Dermis microvascular lymphatic vessel endothelial cell (primary cell): ENCODE measurements at regions not wholly inside any gene's neighbourhood (a gene's known extent, or its start where the extent isn't known, plus 50 kb on each side); places are given as distances from the start of the nearest gene placed in this dataset.

Source experiments
- DNase-seq, 2 donors: peaks; one replicate each; pipeline versions ENCODE4 v3.0.0 to v3.0.0-alpha.2; 2010; ENCODE audit warnings: low read depth in 2 of 2

DNA sequence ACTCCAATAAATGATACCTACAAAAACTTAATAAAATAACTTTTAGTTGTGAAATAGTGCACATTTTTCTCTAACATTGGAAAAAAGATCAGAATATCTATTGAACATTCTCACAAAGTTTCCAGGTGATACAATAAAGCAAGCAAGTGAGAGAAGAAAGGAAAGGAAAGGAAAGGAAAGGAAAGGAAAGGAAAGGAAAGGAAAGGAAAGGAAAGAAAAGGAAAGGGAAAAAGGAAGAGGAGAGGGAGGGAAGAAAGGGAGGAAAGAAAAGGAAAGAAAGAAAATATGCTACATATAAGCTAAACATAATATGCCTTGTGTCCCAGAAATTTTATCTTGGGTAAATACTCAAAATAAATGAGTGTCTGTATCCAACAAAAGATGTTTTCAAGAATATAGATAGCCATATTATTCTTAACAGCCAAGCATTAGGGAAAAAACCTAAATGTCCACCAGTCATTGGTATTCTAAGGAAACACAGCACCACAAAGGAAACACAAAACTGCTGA lies 510.2 kb upstream of the ZWINT start:
- DNase-seq: no peak

DNA sequence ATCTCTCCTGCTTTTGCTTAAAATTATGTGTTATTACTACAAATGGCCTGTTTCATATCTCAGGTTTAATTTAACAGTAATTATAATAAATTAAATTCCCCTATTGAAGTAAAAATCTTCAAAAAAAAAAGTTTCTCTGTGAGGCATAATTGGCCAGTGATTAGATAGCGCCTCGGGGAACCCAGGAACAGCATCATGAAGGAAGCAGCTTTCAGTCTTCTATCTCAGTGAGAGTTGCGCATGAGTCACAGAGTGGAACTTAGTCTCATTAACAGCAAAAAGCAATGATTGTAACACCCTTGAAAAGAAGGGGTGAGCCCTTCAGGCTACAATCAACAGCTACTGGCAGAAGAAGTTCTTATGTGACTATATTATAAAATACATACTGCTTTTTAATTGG lies 506.2 kb upstream of the ZWINT start:
- no peak for DNase-seq

DNA sequence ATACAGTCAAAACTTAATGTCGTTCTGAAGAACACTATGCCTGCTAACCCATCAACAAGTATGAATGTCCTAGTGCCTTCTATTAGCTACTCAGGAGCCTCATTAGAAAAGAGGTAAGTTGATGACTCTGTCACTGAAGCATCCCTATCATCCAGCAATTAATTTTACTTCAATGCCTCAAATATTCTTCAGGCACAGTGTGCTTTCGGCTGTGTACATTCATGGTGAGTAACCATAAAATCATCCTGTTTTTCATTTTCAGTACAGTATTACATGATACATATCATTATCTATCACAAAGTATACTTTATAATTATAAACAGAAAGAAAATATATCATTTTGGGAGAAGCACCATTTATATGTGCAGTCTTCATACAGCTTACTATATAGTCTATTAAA lies 495.5 kb upstream of the ZWINT start:
- DNase-seq: no peak

DNA sequence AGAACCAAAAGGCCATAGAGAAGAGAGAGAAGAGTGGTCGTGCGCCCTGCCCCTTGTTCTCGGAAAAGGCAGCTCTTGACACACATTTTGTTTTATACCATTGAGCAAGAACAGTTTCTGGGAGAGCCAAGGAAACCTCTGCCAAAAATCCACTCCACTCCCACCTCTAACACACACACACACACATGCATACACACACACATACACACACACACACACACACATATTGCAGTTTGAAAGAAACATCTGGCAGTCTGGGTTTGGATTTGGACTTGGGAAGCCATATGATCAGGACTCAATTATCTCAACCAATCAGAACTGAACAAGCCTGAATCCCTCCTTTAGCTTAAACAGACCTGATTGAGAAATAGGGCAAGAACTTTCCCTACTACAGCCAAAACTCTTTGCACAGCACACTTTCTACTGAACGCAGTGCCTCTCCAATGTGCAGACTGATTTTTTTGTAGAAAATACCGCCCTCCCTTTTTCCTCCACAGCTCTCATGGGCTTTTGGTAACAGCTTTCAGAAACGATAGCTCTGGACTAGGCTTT lies 484.0 kb upstream of the ZWINT start:
- no peak for DNase-seq

DNA sequence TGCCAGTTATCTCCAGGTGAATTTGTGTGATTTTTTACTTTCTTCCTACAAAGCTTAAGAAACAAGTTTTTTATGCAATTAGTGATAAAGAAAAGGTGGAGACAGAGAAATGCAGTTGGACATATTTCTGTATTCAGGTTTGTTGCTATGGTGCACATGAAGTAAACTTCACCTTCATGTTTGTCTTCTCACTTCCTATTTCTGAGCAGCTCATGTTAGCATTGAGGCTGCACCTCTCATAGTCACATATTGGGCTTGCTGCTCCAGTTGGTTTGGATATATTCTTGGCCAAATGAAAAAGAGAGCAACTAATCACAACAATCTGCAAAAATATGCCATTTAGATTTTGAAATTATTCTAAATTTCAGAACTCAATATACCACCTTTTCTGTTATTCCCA lies 475.6 kb upstream of the ZWINT start:
- no peak for DNase-seq

DNA sequence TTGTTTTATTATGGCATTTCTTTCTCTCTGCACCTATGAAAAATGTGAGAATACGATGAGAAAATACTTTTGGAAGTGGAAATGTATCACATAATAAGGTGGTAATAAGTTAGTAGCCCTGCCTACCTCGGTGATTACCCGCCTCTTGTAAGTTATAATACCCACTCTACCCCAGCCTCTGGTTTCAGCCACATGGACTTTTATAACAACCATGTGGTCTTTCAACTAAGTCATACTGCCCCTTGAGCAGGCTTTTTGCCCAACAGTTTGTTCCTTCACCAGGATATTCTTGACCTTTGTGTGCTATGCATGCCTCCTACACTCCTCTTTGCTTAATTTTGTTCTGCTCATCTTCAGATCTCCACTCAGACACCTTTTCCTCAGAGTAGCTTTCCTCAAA lies 470.6 kb upstream of the ZWINT start:
- no peak for DNase-seq

DNA sequence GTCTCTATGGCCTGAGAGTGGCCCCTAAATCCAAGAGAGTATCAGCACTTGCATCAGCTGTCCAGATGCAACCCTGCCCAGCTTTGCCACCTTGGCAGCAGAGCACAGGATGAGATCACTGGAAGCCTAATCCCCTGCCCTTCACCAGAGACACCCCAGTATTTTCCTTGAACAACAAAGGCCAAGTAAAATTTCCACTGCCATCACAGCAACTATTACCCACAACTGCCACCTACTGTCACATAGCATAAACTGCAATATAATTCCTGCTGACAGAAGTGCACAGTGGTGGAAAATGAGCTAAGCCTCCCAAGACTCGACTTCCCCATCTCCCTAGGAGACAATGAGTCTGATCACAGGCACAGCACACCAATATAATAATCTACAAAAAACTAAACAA lies 462.8 kb upstream of the ZWINT start:
- no peak for DNase-seq

DNA sequence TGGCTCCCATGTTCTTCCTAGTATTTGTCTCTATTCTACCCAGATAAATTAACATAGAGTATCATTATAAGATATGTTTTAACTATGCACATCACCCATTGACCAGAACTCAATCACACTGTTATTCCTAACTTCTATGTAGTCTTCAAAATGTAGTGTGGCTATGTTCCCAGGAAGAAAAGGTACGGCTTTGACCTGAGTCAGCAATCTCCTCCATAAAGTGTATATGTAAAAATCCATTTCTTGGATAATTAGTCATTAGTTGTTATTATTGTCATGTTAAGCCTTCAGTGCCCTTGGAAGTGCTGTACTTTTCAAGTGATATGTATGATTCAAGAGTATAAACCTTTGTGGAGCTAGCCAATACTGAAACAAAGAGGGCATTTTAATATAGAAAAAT lies 444.0 kb upstream of the ZWINT start:
- DNase-seq: no peak

DNA sequence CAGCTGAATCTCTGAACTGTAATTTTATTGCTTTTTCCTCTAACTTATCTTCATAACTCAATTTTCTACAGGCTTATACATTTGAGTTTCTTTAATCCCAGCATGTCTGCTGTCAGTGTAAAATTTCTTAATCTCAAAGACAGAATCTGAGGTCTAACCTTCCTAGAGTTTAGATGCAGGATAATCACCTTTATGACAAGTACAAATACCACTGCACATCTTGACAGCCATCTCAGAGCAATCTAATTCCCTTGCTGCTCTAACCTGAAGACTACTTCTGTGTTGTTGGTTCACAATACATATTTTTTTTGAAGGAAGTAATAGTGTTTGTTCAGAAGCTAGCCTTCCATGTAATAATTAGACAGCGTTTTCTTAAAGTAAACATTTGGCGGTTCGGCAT lies 424.2 kb upstream of the ZWINT start:
- DNase-seq: no peak

DNA sequence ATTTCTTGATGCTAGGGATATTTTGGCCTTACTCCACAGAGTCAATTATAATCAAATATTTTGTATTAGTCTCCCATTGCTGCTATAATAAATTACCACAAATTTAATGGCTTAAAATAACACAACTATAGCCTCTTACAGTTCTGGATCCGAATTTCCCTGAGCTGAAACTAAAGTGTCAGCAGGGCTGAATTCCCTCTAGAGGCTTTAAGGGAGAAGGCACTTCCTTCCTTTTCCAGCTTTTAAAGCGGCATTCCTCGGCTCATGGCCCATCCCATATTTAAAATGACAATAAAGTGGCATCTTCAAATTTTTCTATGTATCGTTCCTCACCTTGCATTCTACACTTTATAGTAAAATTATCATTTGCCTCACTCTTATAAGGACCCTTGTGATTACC lies 421.4 kb upstream of the ZWINT start:
- DNase-seq: no peak

DNA sequence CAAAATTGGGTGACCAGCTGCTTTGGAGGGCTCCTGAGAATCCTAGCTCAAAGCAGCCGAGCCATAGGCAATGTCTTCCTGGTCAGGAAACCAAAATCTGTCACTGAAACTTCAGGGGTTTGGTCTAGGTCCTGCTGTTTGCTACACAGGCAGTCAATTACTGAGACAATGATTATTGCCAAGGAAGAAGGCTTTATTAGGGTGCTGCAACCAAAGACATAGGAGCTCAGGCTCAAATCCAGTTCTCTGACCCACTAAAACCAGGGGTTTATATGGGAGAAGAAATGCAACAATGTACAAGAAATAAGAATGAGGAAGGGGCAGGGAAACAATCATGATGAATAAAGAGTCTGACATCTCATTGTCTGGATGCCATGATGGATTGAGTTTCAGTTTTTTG lies 410.3 kb upstream of the ZWINT start:
- DNase-seq: no peak

DNA sequence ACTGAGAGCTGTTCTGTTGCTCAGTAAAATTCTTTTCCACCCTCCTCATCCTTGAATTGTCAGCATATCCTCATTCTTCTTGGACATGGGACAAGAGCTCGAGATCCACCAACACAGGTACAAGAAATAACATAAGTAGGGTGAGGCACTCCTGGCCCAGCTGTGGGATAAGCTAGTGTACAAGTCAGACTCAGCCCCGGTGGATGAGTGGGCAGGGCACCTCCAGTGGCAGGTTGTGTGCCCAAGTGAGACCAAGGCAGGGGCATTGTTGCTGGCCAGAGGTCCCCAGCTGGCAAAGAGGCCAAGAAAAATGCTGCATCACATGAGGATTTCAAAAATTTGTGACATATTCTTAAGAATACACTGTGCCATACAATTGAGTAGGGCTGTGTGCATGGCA lies 402.0 kb upstream of the ZWINT start:
- DNase-seq: no peak

DNA sequence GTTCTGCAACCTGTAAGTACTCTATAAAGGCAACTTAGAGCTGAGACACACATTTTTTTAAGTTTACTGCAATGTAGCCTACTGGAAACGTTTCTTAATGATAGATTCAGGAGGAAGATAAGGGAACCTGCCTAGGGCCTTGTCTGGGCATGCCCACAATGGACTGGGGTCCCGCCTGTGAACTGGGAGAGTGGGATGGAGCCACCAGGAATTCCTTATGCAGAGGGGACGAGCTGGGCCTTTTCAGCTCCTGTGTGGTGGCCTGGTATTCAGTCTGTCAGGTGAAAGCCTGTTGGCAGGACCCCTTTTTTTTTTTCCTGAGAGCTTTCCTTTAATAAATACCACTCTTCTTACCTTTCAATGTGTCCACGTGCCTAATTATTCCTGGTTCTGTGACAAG lies 384.4 kb upstream of the ZWINT start:
- no peak for DNase-seq

DNA sequence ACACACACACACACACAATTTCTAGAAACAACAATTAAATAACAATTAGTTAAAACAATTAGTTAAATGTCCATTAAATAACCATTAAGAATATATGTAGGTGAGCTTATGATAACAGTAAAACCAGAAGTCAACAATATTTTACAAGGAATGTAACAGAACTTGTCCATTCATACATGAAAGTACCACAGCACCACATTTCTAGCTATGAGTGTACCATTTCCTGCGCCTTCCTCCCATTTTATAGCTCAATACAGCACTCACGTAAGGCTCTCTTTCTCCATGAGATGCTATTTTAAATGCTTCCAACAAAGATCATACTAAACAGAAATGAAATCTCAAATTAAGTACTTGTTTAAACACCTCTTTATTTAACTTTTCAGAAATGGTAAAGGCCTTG lies 367.3 kb upstream of the ZWINT start:
- DNase-seq: no peak

DNA sequence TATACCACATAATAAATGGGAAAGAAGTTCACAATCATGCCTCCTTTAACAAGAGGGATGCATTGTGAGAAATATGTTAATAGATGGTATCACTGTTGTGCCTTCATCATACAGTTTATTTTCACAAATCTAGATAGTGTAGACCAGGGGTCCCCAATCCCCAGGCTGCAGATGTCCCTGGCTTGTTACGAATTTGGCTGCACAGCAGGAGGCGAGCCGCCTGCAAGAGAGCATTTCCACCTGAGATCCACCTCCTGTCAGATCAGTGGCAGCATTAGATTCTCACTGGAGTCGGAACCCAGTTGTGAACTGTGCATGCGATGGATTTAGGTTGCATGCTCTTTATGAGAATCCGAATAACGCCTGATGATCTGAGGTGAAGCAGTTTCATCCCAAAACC lies 361.9 kb upstream of the ZWINT start:
- DNase-seq: no peak

DNA sequence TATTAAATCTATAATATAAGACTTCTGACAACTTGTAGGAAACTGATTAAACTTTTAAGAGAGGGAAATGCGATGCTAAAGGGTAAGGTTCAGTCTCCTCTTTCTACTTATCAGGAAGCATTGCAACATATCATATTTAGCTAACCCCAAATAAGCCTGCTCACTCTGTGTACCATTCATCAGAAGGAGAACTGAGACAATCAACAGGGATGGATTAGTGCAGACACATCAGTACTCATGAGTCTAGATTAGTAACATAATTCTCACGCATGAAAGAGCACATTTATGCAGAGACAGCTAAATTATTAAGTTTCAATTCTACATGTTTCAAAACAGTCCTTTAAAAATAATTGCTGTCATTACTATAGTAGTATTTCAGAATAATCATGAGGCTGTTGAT lies 354.2 kb upstream of the ZWINT start:
- no peak for DNase-seq

DNA sequence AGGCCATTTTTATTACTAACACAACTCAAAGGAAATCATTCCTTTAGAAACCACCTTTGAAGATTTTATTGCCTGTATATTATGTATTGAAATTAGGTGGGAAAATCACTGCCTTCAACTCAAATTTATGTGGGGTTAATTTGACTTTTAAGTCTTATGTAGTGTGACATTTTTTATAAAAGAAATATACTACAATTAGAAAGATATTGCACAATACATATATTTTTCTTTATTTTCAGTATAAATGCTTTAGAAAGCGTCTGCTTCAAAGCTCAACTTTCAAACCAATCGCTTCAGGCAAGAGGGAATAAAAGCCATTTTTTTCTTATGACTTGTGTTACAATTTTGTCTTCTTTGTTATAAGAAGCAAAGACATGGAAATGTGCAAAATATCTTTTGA lies 337.4 kb upstream of the ZWINT start:
- DNase-seq: no peak

DNA sequence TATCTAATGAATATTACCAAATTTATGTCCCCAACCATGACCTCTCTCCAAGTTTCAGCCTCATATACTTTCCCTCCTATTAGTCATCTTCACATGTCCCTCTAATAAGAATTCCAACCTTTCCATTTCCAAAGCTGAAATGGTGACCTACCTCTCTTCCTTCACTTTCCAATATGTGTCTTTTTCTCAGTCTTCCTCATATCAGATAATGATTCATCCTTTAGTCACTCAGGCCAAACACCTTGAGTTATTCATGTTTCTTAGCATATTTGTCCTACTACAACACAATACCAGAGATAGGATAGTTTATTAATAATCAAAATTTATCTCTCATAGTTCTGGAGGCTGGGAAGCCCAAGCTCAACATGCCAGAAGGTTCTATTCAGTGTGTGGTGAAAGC lies 318.5 kb upstream of the ZWINT start:
- no peak for DNase-seq

DNA sequence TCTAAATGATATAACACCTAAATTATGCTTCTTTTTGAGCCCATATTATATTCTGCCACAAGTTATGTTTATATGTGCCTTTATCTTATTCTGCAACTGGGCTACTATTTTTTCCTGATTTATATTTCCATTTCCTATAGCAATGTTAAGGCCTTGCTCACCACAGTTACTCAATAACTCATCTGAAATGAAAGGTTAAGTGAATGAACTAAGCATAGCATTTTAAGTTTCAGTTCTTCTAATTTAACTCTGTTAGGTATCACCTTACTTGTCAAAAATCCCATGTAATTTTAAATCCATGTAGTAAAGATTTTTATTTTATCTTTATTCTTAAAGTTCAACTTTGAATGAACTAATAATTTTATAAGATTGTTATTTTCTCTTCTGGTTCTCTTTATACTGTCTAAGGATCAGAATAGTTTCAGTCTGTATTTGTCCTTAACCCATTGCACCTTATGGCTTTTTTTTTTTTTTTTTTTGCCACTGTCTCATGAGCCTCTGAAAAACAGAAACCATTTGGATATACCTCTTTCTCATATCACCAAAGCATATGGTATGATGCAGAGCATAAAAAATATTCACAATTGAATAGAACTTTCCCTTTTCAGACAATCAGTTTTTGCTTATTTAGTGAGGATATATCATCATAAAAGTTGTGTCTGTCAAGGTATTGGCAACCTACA lies 301.8 kb upstream of the ZWINT start:
- no peak for DNase-seq

DNA sequence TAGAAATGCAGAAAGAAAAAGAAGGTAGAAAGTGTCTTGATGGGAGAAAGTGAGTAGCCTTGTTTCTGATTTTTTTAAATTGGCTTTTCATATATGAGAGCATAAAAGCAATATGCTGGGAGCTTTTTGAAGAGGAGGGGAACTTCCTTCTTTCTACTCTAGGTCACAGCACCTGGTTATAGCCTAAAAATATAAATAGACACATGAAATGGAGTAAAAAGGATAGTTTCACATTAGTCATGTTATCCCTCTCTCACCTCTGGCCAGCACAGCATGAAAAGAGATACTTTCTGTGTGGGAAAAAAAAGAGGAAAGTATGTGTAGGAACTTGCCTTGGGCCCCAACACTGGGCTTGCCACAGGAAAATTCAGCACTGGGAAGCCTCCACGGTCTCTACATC lies 292.2 kb upstream of the ZWINT start:
- DNase-seq: no peak

DNA sequence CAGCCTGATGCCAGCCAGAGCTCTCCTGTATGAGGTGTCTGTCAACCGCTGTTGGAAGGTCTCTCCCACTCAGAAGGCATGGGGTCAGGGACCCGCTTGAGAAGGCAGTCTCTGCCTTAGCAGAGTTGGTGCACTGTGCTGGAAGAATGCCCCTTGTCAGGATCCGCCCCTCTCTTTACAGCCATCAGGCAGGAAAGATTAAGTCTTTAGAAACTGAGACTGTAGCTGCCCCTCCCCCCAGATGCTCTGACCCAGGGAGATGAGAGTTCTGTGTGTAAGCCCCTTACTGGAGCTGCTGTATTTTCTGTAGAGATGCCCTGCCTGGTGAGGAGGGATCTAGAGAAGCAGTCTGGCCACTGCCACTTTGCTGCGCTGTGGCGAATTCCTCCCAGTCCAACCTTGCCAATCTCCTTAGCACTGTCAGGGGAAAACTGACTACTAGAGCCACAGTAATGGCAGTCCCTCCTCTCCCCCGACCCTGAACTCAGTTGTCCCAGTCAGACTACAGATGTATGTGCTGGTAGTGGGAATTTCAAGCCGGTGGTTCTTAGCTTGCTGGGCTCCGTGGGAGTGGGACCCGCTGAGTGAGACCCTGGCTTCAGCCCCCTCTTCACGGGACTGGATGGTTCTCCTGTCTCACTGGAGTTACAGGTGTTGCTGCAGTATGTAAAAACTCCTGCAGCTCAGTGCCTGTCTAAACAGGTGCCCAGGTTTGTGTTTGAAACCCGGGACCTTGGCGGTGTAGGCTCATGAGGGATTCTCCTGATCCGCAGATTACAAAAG lies 285.5 kb upstream of the ZWINT start:
- no peak for DNase-seq

DNA sequence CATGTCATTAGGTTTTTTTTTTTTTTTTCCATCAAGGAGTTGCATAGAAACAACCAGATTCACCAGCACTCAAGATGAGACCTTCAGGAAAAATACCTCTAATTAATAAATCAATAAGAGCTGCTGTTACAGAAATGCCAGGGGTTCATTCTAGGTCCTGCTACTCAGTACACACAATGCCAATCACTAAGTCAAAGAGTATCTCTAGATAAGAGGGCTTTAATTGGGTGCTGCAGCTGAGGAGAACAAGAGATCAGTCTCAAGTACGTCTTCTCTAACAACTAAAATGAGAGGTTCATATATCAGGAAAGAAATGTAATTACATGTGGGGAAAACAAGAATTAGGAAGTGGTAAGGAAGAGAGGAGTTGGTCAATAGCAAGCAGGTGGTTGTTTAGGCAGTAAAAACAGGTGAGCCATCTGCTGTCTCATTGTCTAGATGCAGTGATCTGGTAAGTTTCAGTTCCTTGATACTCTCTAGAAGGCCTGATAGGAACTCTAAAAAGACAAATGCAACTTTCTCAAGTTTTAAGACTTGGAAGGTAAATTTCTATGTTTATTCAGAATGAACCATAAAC lies 272.9 kb upstream of the ZWINT start:
- no peak for DNase-seq

DNA sequence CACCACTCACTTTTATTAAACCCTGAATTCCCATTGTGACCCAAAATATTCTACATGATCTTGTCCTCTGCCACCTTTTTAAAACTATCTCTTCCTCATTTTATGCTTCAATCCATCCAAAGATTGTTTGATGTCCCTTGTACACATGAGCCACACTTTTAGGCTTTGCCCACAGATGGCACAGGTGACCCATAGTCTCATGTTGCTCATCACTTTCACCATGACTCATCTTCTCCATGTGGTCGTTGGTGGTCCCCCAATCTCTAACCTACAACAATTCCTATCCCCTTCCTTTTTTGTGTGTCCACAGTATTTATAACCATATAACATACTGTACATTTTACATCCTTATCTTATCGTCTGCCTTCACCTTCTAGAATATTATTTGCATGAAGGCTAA lies 271.5 kb upstream of the ZWINT start:
- no peak for DNase-seq
